GM21515 (cell line): ENCODE measurements at regions not wholly inside any gene's neighbourhood (a gene's known extent, or its start where the extent isn't known, plus 50 kb on each side); places are given as distances from the start of the nearest gene placed in this dataset.

Experiments
- ATAC-seq: cut with Tn5 transposase; IDR thresholded peaks from one replicate; pipeline ENCODE4 v1.9.1; 2021; ENCODE audit not compliant: unreplicated experiment

DNA sequence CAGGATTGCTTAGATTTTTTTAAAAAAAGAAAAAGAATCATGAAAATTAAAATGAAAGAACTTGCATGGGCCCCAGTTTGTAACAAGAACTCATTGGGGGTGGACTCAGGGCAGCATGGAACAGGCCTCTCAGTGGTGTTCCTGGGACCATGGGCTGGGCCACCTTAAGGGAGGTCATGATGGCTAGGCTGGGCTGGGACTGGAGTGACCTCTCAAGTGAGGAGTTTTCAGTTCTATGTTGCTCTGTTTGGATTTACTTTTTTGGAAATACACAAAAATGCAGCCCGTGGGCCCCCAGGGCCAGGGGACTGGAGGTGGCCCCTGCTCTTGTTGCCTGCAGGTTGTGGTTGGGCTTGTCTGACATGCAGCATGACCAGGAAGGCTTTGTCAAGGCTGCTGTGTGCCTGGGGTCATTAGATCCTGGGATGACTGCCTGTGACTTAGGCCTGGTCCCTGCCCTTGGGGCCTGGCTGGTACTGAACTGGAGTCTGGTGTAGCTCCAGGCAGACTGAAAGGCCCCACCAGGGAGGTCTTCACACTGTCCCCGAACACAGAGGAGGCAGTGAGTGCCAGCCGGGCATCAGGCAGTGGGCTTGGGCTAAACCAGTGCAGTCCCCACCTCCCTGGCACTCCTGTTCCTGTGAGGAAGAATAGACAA is 115.6 kb downstream of the GLI2 start:
- no peak for ATAC-seq

DNA sequence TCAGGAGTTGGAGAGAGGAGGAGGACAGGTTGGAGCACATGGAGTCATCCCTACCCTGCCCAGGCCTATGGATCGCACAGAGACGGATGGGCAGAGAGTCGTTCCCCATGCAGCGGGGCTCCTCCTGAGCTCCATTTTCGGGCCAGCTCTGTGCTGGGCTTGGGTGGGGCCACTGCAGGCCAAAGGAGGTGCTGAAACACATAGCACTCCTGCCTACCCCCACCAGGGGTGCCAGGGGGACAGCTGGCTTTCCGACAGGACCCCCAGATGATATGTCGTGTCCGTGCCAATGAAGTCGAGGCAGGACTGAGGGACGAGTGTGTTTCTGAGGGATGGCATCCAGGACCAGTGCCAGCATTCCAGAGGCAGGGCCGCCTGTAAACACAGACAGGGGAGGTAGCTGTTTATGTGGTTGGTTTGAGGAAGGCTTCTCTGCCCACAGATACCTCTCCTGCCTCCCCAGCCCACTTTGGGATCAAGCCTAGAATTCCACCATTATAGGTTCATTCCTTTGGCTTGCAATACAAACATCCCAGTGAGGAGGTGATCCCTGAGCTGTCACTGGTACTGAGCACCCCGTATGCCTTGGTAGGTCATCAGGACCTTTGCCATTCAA is 116.6 kb downstream of the GLI2 start:
- ATAC-seq = no peak

DNA sequence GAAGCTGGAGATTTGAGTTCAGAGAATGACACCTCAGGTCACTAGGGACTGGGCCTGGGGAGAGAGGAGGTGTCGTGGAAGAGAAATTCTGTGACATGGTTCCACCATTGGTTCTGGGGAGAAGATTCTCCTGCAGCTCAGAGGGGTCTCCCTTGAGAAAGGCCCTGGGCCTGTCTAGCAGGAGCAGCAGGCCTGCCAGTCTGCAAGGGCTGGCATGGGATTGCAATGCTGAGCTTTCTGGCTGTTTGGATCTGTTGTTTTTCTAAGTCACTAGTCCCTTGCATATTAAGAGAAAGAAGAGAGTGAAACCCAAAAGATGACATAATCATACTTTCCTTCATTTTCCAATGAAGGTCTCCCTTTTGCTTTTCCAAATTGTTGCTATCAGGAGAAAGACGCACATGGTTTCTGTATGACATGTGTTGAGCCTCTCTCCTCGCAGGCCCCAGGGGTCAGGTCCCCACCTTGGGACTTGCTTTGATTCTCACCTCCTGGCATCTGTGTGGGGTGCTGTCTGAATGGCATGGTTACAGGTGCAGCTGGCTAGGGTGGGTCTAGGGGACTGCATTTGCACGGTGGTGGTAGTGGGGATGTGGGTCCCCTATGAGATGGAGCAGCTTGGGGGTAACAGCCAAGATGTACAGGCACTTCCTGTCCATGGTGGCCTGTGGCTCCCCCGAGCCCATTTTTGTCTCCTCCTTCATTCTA is 117.8 kb downstream of the GLI2 start:
- ATAC-seq = no peak

DNA sequence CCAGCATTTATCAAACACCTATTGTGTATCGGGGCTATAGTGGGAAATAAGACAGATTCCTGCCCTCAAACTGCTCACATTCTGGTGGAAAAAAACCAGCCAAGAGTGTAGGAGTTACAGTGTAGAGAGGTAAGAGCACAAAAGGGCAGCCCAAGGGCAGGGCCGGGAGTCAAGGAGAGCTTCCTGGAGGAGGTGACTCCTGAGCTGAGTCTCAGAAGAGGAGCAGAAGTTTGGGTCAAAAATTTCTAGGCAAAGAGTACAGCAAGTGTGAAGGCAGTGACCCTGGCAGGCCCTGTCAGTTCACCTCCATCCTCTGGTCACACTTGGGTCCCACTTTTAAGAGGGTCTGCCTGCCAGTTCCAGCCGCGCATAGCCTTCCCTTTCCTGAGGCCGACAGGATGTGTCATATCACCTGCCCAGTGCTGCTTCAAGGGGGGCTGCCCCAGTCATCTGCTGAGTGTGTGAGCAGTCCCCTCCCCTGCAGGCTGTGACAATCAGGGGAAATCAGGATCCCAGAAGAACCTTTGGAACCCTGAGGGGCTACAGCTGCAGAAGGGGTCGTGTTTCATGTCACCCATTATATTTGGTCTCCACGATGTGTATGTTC is 118.4 kb downstream of the GLI2 start:
- no peak for ATAC-seq

DNA sequence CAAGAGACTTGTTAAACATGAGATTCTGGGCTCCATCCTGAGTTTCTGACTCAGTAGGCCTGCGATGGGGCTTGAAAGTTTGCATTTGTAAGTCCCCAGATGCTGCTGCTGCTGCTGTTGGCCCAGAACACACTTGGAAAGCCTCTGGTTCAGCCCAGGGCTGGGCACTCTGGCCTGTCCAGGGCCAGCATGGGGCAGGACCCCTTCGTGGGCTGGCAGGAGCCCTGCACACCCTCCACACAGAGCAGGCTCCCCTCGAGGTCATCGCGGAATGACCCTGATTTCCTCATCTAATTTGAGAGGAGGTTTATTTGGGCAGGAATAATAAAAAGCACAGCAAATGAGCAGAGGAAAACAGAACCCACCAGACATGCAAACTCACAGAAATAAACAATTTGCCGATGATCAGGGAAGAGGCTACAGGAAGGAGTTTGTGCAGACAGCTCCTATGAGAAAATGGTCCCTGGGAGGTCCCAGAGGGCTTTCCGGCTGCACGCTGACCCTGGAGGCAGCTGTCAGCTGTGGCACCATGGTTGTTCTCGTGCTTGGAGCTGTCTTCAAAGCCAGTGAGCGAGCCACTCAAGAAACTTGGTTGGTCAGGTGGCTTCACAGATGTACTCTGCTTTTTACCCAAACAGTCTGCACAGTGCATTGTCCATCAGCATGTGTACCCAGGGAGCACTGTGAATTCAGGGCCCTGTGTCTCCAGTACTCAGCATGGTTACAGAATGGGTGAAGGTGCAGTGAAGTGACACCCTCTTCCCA is 119.3 kb downstream of the GLI2 start:
- no peak for ATAC-seq

DNA sequence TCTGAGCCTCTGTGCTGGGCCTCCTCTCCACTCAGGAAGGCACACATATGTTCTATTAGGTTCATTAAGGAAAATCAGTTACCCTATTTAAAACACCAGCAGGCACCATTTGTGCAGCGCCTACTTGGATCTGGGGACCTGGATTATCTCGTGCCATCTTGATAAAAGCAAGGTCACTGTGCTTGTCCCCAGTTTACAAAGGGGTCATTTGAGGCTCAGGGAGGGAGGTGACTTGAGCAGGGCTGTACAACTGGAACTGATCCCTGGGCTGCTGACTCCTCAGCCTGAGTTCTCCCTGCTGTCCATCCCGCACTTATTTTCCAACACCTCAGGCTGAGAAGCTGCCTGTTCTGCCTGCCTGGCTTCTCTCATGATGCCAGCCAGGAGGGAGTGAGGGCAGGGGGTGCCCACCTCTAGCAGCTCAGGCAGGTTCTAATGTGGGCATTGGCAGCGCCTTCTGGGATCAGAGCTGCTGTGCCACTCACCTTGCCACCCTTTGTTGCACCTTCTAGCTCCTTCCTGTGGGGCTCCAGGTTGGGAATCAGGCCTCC is 120.3 kb downstream of the GLI2 start:
- ATAC-seq = no peak

DNA sequence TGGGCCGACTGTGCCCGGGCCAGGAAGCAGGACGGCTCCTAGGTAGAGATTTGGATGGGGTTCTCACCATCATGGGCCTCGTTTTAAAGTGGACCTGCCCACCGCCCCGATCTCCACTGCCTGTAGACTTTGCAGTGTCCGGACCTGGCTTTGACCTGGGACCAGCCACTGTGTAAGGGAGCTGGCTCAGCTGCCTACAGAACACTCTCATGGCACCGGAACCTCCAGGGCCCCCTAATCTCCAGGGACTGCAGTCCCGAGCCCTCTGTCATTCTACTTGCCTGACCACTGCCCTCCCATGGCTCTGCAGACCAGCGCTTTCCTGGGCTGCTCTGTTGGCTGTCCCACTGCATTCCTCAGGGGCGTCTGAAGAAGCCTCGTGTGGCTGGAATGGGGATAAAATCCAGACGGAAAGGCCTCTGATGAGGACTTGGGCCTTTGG is 120.8 kb downstream of the GLI2 start:
- ATAC-seq = no peak

DNA sequence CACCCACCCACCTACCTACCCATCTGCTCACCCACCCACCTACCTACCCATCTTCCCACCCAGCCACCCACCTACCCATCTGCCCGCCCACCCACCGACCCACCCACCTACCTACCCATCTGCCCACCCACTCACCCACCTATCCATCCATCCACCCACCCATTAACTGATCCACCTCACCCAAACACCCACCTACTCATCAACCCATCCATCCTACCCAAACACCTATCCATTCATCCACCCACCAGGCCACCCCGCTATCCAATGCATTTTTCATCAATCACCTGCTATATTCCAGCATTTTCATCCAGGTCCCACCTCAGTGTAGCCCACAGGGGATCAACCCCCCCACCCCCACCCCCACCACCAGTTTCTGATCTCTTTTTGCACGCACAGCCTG is 121.8 kb downstream of the GLI2 start:
- ATAC-seq = no peak

DNA sequence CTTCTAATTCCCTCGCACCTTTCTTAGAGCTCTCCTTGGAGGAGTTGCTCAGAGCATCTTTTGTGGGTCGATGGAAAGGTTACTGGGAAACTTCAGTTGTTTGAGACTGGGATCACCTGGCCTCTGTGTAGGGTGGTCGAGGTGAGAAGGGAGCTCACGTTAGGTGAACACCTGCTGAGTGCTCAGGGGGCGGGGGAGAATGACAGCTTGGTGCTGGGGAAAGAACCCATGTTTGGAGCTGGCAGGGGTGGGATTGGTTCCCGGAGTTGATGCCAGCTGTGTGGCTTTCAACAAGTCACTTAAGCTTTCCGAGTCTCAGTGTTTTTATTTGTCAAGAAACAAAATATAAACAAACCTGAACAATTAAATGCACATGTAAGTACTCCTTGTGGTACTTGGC is 122.3 kb downstream of the GLI2 start:
- ATAC-seq = no peak

DNA sequence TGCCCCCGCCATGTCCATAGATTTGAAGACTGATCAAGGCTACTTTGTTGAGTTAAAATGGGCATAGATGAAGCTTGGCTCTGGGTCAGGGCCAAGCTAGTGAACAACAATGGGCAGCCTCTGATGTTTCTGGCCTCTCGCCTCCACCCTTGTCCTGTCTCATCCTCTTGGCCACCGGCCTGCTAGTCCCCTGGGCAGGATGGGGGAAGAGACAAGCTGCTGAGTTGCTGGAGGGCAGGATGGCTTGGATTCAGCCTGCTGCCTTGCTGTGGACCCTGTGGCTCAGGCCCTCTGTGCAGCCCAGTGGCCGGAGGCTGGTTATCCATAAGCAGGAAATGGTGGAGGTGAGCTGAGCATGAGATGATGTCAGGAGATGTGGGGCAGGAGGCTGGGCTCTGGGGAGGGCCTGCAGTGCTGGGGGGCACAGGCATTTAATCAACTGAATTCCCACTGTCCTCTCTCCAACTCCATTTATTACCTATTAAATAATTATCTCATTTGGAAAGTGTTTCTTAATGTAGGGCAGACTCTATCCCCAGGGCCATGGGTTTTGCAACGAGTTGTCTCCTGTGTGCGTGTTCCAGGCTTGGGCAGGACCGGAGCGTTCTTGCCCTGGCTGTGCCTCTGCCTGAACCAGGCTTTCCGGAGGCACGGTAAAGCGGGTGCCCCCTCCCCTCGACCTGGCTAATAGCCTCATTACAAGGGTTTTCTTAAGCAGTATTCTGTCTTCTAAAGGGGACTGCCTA is 122.9 kb downstream of the GLI2 start:
- ATAC-seq = no peak

DNA sequence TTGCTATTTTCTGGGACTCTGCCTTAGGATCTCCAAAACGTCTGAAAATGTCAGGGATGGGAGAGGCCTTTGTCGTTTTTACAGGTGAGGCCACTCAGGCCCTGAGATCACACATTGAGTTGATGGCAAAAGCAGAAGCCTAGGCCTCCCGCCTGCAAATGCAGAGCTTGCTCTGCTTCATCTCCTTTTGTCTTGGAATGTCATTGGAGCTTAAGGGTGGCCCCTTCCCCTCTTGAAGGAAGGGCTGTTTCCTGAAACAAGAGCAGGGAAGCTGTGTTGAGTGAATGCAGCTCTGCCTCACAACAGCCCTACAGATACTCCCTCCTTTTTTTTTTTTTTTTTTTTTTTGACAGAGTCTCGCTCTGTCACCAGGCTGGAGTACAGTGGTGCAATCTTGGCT is 123.5 kb downstream of the GLI2 start:
- no peak for ATAC-seq

DNA sequence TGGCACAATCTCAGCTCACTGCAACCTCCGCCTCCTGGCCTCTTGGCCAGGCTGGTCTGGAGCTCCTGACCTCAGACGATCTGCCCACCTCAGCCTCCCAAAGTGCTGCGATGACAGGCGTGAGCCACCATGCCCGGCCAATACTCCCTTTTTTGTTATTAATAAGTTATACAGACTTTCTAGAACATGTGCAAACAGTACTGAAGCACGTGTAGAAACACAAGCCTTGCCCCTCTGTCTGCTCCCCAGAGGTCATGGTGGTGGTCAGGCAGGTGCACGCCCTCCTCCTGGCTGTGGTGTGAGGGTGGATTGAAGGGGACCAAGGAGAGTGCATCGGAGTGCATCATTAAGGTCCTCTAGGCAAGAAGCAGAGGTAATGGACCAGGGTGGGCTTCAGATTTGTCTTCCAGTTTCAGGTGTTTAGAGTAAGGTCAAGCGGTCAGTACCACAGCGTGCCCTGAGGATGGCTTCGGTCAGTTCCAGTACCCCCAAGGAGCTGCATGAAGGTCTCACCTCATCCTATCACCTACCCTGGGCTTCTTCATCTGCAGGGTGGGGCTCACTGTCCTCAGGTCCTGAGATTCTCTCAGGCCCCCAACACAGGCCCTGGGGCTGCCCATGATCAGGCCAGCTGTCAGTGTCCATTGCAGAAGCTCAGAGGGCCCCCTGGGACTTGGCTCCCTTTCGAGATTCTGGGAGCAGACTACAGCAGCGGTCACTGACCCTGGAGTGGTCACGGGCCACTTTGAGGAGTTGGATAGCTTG is 124.3 kb downstream of the GLI2 start:
- no peak for ATAC-seq

DNA sequence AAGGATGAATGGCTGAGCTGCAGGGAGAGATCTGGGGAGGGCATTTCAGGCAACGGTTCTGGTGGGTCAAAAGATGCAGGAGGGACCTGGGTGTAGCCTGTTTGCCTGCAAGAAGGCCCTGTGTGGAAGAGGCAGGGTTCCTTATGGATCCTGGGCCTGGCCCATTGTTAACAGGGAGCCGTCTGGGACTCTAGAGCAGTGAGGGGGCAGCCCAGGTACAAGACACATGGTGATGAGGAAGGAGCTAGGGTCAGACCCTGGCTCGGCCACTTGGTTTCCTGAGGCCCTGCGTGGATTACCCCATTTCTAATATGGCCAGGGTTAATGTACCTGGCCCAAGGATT is 124.9 kb downstream of the GLI2 start:
- no peak for ATAC-seq

DNA sequence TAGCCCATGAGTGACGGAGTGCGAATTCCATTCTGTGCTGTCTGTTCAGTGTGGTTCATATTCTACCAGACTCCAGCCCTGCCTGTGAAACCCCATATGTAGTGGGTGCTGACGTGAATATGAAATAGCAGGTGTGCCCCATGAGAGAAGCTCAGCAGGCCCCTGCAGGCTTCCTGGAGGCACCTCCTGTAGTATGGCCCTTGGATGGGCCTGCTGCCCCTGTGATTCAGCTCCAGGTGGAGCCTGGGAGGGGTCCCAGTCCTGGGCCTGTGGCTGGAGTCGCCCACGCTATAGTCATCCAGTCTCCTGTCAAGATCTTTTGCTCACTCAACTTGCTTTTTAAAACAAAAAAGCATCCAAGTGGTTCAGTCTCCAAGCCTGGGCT is 125.5 kb downstream of the GLI2 start:
- no peak for ATAC-seq

DNA sequence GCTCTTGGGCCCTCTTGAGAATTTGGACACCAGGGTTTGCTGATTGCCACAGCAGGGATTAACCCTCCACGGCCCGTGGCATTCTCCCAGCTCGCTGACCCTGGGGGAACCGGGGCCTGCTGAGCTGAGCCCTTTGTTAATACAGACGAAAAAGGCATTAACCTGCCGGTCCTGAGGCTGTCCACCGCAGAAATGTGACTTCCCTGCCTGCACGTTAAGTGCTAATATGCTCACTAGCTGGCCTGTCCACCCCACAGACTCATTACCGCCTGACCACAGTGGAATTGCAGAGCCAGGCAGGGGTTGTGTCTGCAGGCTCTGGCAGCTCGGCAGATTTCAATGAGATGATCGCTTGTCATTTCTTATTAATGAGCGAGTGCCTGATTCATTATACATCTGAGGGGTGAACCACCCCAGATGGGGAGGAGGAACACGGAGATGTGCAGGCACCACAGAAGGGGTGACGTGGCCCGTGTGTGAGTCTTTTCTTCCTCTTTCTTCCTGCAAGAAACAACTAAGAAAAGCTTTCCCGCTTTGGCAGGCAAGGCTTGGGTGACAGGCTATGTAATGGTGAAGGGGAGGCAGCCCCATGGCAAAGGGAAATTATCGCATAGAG is 126.0 kb downstream of the GLI2 start:
- no peak for ATAC-seq

DNA sequence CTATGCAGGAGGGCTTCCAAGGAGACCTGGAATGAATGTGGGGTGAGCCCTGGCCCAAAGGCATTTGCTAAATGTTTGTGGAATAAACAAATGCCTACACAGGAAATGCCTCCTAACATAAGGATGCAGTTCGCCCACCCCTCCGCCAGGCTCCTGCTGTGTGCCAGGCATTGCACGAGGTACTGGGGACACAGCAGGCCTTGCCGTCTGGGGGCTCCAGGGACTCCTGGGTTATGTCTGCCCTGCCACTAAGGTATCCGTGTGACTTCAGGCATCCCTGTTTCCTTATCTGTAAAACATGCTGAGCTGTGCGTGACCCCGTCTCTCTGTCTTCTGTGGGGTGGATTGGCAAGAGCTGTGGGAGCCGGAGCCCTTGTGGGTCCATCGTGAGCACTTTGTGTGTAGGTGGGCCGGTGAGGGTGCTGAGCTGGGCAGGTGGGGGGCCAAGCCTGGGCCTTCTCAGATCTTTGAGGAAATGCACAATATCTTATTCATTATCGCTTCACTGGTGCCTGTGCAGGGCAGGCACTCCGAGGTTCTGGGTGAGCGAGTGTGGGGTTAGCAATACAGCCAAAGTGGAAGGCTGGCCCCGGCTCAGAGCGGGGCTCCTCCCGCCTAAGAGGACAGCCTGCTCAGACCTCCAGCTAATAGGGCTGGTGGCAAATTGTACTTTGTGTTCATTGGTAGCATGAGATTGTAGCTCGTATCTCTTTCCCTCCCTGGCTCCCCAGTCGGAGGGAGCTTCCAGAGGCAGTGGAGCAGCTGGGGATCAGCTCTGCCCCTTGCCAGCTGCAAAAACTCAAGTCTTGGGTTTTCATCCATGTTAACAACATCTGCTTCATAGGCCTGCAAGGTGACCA is 126.8 kb downstream of the GLI2 start:
- no peak for ATAC-seq

DNA sequence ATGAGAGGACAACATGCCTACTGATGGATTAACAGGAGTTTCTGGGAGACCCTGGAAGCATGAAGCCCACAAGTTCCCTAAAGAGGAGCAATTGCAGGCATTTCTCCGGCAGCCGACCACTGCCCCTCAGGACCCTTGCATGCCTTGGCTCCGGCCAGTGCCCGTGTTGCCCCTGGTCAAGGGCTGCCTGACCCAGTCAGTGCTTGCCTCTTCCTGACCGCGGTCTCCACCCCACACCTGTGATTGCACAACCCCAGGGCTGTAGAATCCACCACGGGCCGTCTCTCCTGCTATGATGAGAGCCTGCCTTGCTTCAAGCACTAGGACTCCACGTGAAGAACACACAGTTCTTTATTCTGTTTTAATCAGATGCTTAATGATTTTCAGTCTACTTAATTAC is 127.5 kb downstream of the GLI2 start:
- no peak for ATAC-seq

DNA sequence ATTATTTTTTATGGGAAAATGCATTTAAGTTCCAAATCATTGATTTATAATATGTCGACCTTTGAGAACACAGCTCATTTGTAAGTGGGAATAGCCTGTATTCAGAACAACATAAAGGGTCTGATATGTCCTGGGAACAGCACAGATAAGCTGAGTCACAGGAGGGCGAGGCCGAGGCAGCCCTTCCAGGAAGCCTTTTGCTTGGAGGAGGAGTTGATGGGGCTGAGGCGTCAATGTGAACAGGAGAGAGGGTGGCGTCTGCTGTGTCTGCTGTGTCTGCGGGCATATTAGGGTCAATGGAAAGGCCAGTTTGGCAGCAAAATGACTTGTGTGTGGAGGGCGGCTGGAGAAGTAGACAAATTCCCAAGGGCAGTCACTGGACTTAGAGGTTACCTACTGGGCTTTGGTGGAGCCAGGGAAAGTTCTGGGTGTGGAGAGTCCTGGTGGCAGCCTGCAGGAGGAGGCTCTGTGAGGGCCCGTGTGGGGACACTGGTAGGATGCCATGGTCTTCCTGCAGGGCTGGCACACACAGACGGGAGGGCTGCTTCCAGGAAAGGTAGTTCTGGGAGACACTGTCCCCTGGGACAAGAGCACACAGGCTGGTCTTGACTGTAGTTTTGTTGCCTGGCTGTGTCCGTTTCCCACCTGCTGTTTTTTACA is 128.1 kb downstream of the GLI2 start:
- ATAC-seq = no peak
